Activated naive CD4-positive, alpha-beta T cell treated with anti-CD3 and anti-CD28 coated beads, Interleukin-2, amount 10 ng/mL, durations not matched to agents 7 days and 5 days (primary cell): ENCODE measurements at regions not wholly inside any gene's neighbourhood (a gene's known extent, or its start where the extent isn't known, plus 50 kb on each side); places are given as distances from the start of the nearest gene placed in this dataset.

ENCODE experiments used
- CTCF ChIA-PET: fragments of 350-600 bp; sonication (Branson Sonifier 250); formaldehyde crosslinking; loops from one replicate; lab custom pipeline; 2021; ENCODE audit warnings: antibody characterized with exemption; lab: Charles Lee
- DNase-seq: peaks from one replicate; pipeline ENCODE4 v3.0.0-alpha.2; 2020
- H3K27ac Mint-ChIP-seq: one replicate; pipeline ENCODE4 v1.8.0; 2021; ENCODE audit warnings: mild to moderate bottlenecking, moderate library complexity, mixed read lengths
- H3K27me3 Mint-ChIP-seq: one replicate; pipeline ENCODE4 v1.8.0; 2021; ENCODE audit warnings: mild to moderate bottlenecking, mixed read lengths
- H3K36me3 Mint-ChIP-seq: one replicate; pipeline ENCODE4 v1.8.0; 2021; ENCODE audit warnings: mixed read lengths
- H3K4me1 Mint-ChIP-seq: one replicate; pipeline ENCODE4 v1.8.0; 2021; ENCODE audit warnings: mixed read lengths
- H3K4me3 Mint-ChIP-seq: one replicate; pipeline ENCODE4 v1.8.0; 2021; ENCODE audit warnings: mild to moderate bottlenecking, moderate library complexity, mixed read lengths
- H3K9me3 Mint-ChIP-seq: one replicate; pipeline ENCODE4 v1.8.0; 2021; ENCODE audit warnings: mixed read lengths

GRCh38 chr3:144182501-144182900, 210.9 kb downstream of the DIPK2A start:
- Mint-ChIP-seq H3K4me3 (no peak overlapping the region), H3K27me3 (no peaks in the 10 kb centered on the region), H3K9me3 (no peaks in the 10 kb centered on the region), H3K36me3 (no peaks in the 10 kb centered on the region), H3K4me1 (no peaks in the 10 kb centered on the region), H3K27ac (peak overlapping the region; percentile 17)
- CTCF ChIA-PET: no interaction called here
- DNase-seq: no peak

DNA sequence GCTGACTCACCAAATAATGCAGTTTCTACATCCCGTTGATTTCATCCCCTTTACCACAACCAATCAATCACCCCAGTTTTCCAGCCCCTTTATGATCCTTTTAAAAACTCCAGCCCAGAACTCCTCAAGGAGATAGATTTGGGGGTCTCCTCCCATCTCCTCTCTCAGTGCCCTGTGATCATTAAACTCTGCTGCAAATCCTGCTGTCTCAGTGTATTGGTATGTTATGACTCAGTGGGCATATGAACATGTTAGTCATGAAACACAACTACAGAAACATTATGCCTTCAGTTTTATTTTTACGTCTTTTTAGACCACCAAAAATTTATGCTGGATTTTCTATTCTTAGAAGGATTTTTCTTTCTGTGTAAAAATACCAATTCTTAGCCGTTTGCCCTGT, 213.7 kb downstream of the DIPK2A start:
- no peak overlapping the region for H3K27ac Mint-ChIP-seq
- H3K9me3 Mint-ChIP-seq: no peaks in the 10 kb centered on the region
- DNase-seq: no peak
- H3K36me3 Mint-ChIP-seq: no peaks in the 10 kb centered on the region
- no peak overlapping the region for H3K4me3 Mint-ChIP-seq
- H3K27me3 Mint-ChIP-seq: no peaks in the 10 kb centered on the region
- CTCF ChIA-PET: no interaction called here
- H3K4me1 Mint-ChIP-seq: no peaks in the 10 kb centered on the region

GRCh38 chr3:144187531-144188210, 216.0 kb downstream of the DIPK2A start:
- DNase-seq: no peak
- Mint-ChIP-seq H3K36me3 (no peaks in the 10 kb centered on the region), H3K4me3 (no peak overlapping the region), H3K27ac (no peak overlapping the region), H3K4me1 (no peaks in the 10 kb centered on the region), H3K9me3 (no peaks in the 10 kb centered on the region), H3K27me3 (no peaks in the 10 kb centered on the region)
- CTCF ChIA-PET: no interaction called here

DNA sequence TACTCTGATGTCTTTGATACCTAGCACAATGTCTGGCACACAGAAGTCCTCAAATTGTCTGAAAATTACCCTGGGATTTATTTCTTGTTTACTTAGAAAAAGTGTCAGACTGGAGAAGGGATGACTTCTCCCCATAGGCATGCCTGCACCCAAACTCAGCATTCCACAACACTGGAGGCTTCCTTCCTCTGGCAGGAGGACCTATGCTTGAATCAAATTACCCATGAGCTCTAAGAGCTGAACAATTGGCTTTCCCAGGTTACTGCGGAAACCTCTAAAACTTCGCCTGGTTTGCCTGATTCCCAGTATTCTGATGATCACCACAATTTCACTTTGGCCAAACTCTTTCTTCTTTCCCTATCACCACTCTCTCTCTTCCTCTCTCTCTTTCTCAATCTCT, 217.4 kb downstream of the DIPK2A start:
- Mint-ChIP-seq H3K27ac (no peak overlapping the region), H3K9me3 (no peaks in the 10 kb centered on the region), H3K27me3 (no peaks in the 10 kb centered on the region), H3K4me1 (no peaks in the 10 kb centered on the region), H3K4me3 (no peak overlapping the region), H3K36me3 (no peaks in the 10 kb centered on the region)
- CTCF ChIA-PET: no interaction called here
- DNase-seq: no peak

- no peak overlapping the region for H3K4me3 Mint-ChIP-seq
- CTCF ChIA-PET: no interaction called here
- no peak overlapping the region for H3K27ac Mint-ChIP-seq
Measured at GRCh38 chr3:144197116-144197515, 225.5 kb downstream of the DIPK2A start.

GRCh38 chr3:144197582-144197981, 226.0 kb downstream of the DIPK2A start:
- H3K4me1 Mint-ChIP-seq: no peaks in the 10 kb centered on the region
- CTCF ChIA-PET: no interaction called here
- H3K9me3 Mint-ChIP-seq: peaks cover 4% of the 10 kb centered on the region
- H3K36me3 Mint-ChIP-seq: no peaks in the 10 kb centered on the region
- H3K27me3 Mint-ChIP-seq: no peaks in the 10 kb centered on the region
- H3K27ac Mint-ChIP-seq: no peak overlapping the region
- no peak overlapping the region for H3K4me3 Mint-ChIP-seq
- DNase-seq: no peak

More at GRCh38 chr3:144197116-144197515, 225.5 kb downstream of the DIPK2A start:
- peaks cover 4% of the 10 kb centered on the region for H3K9me3 Mint-ChIP-seq
- no peaks in the 10 kb centered on the region for H3K4me1 Mint-ChIP-seq
- no peak for DNase-seq
- H3K27me3 Mint-ChIP-seq: no peaks in the 10 kb centered on the region
- no peaks in the 10 kb centered on the region for H3K36me3 Mint-ChIP-seq

DNA sequence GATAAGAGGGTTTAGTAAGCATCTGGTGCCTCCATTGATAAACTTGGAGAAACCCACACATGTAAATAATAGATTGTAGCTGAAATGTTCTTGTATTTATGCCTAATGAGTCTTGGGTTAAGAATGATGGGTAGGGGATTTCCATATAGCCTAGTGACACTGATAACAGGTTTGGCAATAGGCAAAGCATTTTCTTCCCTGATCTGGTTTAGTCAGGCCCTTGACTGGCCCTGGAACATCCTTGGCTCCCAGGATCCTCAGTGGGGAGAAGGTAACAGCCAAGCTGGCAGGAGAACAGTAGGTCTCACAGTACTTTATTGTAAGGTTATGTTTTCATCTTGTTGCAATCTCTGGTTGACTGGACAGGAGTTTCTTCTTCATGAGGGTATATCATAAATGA, 228.4 kb downstream of the DIPK2A start:
- Mint-ChIP-seq H3K36me3 (no peaks in the 10 kb centered on the region), H3K4me1 (no peaks in the 10 kb centered on the region), H3K27ac (no peak overlapping the region), H3K9me3 (peaks cover under 1% of the 10 kb centered on the region), H3K27me3 (no peaks in the 10 kb centered on the region), H3K4me3 (no peak overlapping the region)
- CTCF ChIA-PET: interaction anchor here (0.5 kb wide), 1 partner anchor 256 kb away, joined by 3 read pairs; no protein-coding TSS in a partner anchor
- no peak for DNase-seq

DNA sequence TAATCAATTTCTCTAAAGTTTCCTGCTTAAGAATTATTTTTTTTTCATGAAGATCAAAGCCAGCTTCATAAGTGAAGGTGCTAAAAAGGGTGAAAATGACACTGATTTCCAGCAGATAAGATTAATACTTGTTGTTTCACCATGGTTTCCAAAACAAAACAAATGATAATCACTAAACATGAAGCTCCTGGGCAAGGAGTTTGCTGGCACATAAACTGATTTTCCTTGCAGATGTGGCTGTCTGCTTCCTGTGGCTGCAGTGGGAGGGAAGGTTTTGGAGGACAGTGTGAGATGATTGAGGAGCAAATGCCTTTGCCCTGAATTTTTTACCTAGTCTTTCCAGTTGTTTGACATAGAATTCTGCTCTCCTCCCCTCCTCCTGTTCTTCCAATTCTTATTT, 228.8 kb downstream of the DIPK2A start:
- CTCF ChIA-PET: no interaction called here
- no peak for DNase-seq
- Mint-ChIP-seq H3K27ac (no peak overlapping the region), H3K36me3 (no peaks in the 10 kb centered on the region), H3K4me3 (no peak overlapping the region), H3K27me3 (no peaks in the 10 kb centered on the region), H3K9me3 (no peaks in the 10 kb centered on the region), H3K4me1 (no peaks in the 10 kb centered on the region)

DNA sequence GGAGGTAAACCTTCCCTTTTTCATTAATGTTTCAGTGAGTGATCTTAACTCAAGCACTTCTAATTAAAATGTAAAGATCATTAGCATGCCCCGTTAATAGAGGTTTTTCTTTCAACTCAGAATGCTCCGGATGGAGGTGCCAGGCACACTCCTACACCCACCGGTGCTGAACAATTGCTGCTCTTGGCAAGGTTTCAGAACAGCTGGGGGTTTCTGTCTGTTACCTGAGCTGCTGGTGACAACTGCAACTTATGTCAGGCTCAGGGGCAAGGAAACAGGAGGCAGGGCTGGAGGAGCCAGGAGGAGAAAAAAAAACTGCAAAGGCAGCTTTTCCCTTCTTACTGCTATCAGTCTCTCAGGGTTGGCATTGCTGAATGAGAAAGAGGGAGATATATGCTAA, 250.1 kb downstream of the DIPK2A start:
- Mint-ChIP-seq H3K36me3 (no peaks in the 10 kb centered on the region), H3K27ac (no peak overlapping the region), H3K4me3 (no peak overlapping the region), H3K27me3 (no peaks in the 10 kb centered on the region), H3K9me3 (no peaks in the 10 kb centered on the region), H3K4me1 (no peaks in the 10 kb centered on the region)
- DNase-seq: no peak
- CTCF ChIA-PET: no interaction called here

DNA sequence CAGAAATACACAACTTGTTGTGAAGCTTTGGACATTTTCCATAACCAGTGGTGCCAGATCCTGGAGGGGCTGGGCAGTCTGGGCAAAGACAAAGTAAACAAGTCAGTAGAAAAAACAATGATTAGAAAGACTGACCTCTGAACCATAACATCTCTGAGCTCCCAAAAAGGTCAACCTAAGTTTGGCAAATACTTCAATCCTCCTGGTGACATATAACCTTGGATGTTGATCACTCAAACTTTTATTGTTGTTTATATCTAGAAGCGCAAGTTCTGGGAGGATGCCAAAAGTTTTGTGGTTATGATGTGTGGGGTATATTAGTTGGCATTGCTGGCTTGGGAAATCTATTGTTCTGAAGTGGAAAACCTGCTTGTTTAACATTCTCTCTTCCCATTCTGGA, 257.7 kb downstream of the DIPK2A start:
- Mint-ChIP-seq H3K4me1 (no peaks in the 10 kb centered on the region), H3K4me3 (no peak overlapping the region), H3K36me3 (no peaks in the 10 kb centered on the region), H3K9me3 (no peaks in the 10 kb centered on the region), H3K27ac (no peak overlapping the region), H3K27me3 (no peaks in the 10 kb centered on the region)
- CTCF ChIA-PET: no interaction called here
- DNase-seq: no peak

- H3K4me3 Mint-ChIP-seq: no peak overlapping the region
- CTCF ChIA-PET: no interaction called here
- H3K27me3 Mint-ChIP-seq: no peaks in the 10 kb centered on the region
- no peaks in the 10 kb centered on the region for H3K36me3 Mint-ChIP-seq
- H3K4me1 Mint-ChIP-seq: no peaks in the 10 kb centered on the region
- H3K9me3 Mint-ChIP-seq: no peaks in the 10 kb centered on the region
- H3K27ac Mint-ChIP-seq: no peak overlapping the region
- no peak for DNase-seq
Measured at GRCh38 chr3:144229953-144230352, 258.3 kb downstream of the DIPK2A start.

DNA sequence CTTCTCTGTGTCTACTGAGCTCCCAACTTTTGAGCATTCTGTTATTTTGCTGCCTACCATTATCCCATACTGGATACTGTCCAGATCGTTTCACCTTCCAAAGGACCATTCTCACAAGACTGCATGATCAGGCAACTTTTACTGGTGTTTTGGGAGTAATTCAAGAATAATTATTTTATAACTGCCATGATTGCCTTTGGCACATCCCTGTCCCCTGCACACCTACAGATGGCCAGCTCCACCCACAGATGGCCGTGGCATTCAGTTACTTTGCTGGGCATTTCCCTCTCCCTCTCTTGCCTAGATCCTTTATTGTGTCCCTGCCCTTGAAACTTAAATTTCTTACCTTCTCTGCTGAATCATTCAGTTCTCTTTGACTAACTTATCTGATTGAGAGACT, 263.9 kb downstream of the DIPK2A start:
- Mint-ChIP-seq H3K27ac (no peak overlapping the region), H3K9me3 (no peaks in the 10 kb centered on the region), H3K4me1 (no peaks in the 10 kb centered on the region), H3K36me3 (no peaks in the 10 kb centered on the region), H3K4me3 (no peak overlapping the region), H3K27me3 (no peaks in the 10 kb centered on the region)
- no peak for DNase-seq
- CTCF ChIA-PET: no interaction called here

- CTCF ChIA-PET: no interaction called here
- no peak overlapping the region for H3K4me3 Mint-ChIP-seq
- no peaks in the 10 kb centered on the region for H3K4me1 Mint-ChIP-seq
- H3K27me3 Mint-ChIP-seq: no peaks in the 10 kb centered on the region
- H3K9me3 Mint-ChIP-seq: no peaks in the 10 kb centered on the region
- H3K27ac Mint-ChIP-seq: no peak overlapping the region
- H3K36me3 Mint-ChIP-seq: no peaks in the 10 kb centered on the region
- no peak for DNase-seq
Measured at GRCh38 chr3:144237351-144237750, 265.7 kb downstream of the DIPK2A start.

DNA sequence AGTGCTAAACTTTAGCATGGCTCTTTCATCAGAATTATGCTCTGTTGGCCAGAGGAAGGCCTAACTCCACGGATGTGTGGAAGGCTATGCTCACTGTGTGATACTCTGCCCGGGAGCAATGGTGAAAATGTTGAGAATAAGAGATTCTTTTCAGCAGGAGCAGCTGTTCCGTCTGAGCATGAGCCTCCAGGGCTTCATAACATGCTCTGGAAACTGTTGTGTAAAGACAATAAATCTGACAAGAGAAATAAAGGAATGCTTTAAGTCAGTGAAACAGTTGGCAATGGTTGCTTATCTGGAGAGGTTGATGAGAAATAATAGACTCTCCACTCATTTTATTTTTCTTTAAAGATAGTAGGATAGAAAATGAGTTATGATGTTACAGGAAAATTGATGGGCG, 269.8 kb downstream of the DIPK2A start:
- H3K27ac Mint-ChIP-seq: no peak overlapping the region
- H3K9me3 Mint-ChIP-seq: no peaks in the 10 kb centered on the region
- H3K4me3 Mint-ChIP-seq: no peak overlapping the region
- H3K27me3 Mint-ChIP-seq: no peaks in the 10 kb centered on the region
- H3K4me1 Mint-ChIP-seq: no peaks in the 10 kb centered on the region
- no peak for DNase-seq
- CTCF ChIA-PET: no interaction called here
- H3K36me3 Mint-ChIP-seq: no peaks in the 10 kb centered on the region

- H3K27me3 Mint-ChIP-seq: no peaks in the 10 kb centered on the region
- H3K27ac Mint-ChIP-seq: no peak overlapping the region
- DNase-seq: no peak
- no peaks in the 10 kb centered on the region for H3K9me3 Mint-ChIP-seq
- H3K4me1 Mint-ChIP-seq: no peaks in the 10 kb centered on the region
- CTCF ChIA-PET: no interaction called here
- H3K4me3 Mint-ChIP-seq: no peak overlapping the region
- no peaks in the 10 kb centered on the region for H3K36me3 Mint-ChIP-seq
Measured at GRCh38 chr3:144242747-144243146, 271.1 kb downstream of the DIPK2A start.

GRCh38 chr3:144244662-144245061, 273.0 kb downstream of the DIPK2A start:
- no peaks in the 10 kb centered on the region for H3K9me3 Mint-ChIP-seq
- H3K4me3 Mint-ChIP-seq: no peak overlapping the region

More at GRCh38 chr3:144244662-144245061, 273.0 kb downstream of the DIPK2A start:
- Mint-ChIP-seq H3K36me3 (no peaks in the 10 kb centered on the region), H3K4me1 (no peaks in the 10 kb centered on the region), H3K27me3 (no peaks in the 10 kb centered on the region), H3K27ac (no peak overlapping the region)
- CTCF ChIA-PET: no interaction called here
- no peak for DNase-seq
